IMR-90 (cell line): ENCODE measurements at regions not wholly inside any gene's neighbourhood (a gene's known extent, or its start where the extent isn't known, plus 50 kb on each side); places are given as distances from the start of the nearest gene placed in this dataset.

Source experiments
- ATAC-seq: fragments of 200-7000 bp; cut with Tn5 transposase; 2 replicates; pipeline ENCODE4 v1.9.1; 2020; ENCODE audit warnings: low read depth, mild to moderate bottlenecking, moderate library complexity
- BruUV-seq: library from RNA; stranded (reverse); fragments of 400-500 nt; replicated peaks from 2 replicates; lab custom pipeline; 2021; lab: Mats Ljungman, UMichigan
- CTCF ChIA-PET: fragments of 300-600 bp; formaldehyde crosslinking; extraction: SDS; loops from one replicate; lab custom pipeline; 2021; ENCODE audit warnings: antibody characterized with exemption; lab: Yijun Ruan, JAX
- POLR2A ChIA-PET: fragments of 300-600 bp; sonication (Branson Sonifier 250); formaldehyde crosslinking; loops from one replicate; lab custom pipeline; 2022; ENCODE audit warnings: antibody characterized with exemption; ENCODE audit not compliant: unreplicated experiment; lab: Charles Lee
- DNase-seq: peaks from one replicate; pipeline ENCODE4 v3.0.0; 2013
- H2AFZ ChIP-seq: replicated peaks from 2 replicates; pipeline ENCODE3; 2013; ENCODE audit warnings: low read length, mild to moderate bottlenecking; ENCODE audit not compliant: poor library complexity
- H2AK5ac ChIP-seq: 2 replicates; pipeline ENCODE4 v1.6.1; 2013; ENCODE audit warnings: low read depth, low read length, inconsistent platforms
- H2AK9ac ChIP-seq: replicated peaks from 2 replicates; pipeline ENCODE3; 2013; ENCODE audit warnings: mild to moderate bottlenecking, low read depth, low read length, moderate library complexity; ENCODE audit not compliant: poor library complexity
- H2BK120ac ChIP-seq: 2 replicates; pipeline ENCODE4 v1.6.1; 2013; ENCODE audit warnings: low read depth, low read length, inconsistent platforms
- H2BK15ac ChIP-seq: 3 replicates; pipeline ENCODE4 v1.6.1; 2013; ENCODE audit warnings: low read depth, low read length, inconsistent platforms
- H2BK20ac ChIP-seq: 2 replicates; pipeline ENCODE4 v1.6.1; 2013; ENCODE audit warnings: low read depth, mild to moderate bottlenecking, inconsistent platforms, low read length, moderate library complexity
- H2BK5ac ChIP-seq: 2 replicates; pipeline ENCODE4 v1.6.1; 2013; ENCODE audit warnings: mild to moderate bottlenecking, low read depth, low read length, inconsistent platforms; ENCODE audit not compliant: poor library complexity, severe bottlenecking
- H3K14ac ChIP-seq: replicated peaks from 2 replicates; pipeline ENCODE4 v1.6.1; 2013; ENCODE audit warnings: low read depth, low read length, inconsistent platforms
- H3K18ac ChIP-seq: 2 replicates; pipeline ENCODE4 v1.6.1; 2013; ENCODE audit warnings: low read depth, low read length, control low read depth
- H3K23ac ChIP-seq: 2 replicates; pipeline ENCODE4 v1.6.1; 2013; ENCODE audit warnings: low read depth, low read length, inconsistent platforms
- H3K27ac ChIP-seq: 2 replicates; pipeline ENCODE4 v1.5.1; 2013; ENCODE audit warnings: mild to moderate bottlenecking, control low read depth, low read length; ENCODE audit not compliant: insufficient read depth
- H3K27me3 ChIP-seq: 2 replicates; pipeline ENCODE4 v1.6.1; 2013; ENCODE audit warnings: low read length; ENCODE audit not compliant: control insufficient read depth, insufficient read depth
- H3K36me3 ChIP-seq: 2 replicates; pipeline ENCODE4 v1.6.1; 2013; ENCODE audit warnings: low read length, mixed read lengths; ENCODE audit not compliant: control insufficient read depth, insufficient read depth
- H3K4ac ChIP-seq: 2 replicates; pipeline ENCODE4 v1.6.1; 2013; ENCODE audit warnings: low read depth, low read length, inconsistent platforms
- H3K4me1 ChIP-seq: 2 replicates; pipeline ENCODE4 v1.6.1; 2013; ENCODE audit warnings: low read length, mixed read lengths; ENCODE audit not compliant: control insufficient read depth, insufficient read depth
- H3K4me2 ChIP-seq: 2 replicates; pipeline ENCODE4 v1.6.1; 2013; ENCODE audit warnings: low read depth, mild to moderate bottlenecking, control low read depth, low read length, moderate library complexity
- H3K4me3 ChIP-seq: 2 replicates; pipeline ENCODE4 v1.5.1; 2013; ENCODE audit warnings: low read depth, mild to moderate bottlenecking, control low read depth, low read length, moderate library complexity; ENCODE audit not compliant: insufficient read depth
- H3K56ac ChIP-seq: 2 replicates; pipeline ENCODE4 v1.6.1; 2013; ENCODE audit warnings: low read length, inconsistent platforms; ENCODE audit not compliant: insufficient read depth; ENCODE audit errors: extremely low read depth
- H3K79me1 ChIP-seq, 2 experiments: 2 replicates each; pipeline ENCODE4 v1.6.1; 2013; ENCODE audit warnings: low read length in 2 of 2, inconsistent platforms in 1 of 2, low read depth in 1 of 2
- H3K9ac ChIP-seq: 2 replicates; pipeline ENCODE4 v1.6.1; 2013; ENCODE audit warnings: low read depth, low read length, control low read depth
- H3K9me1 ChIP-seq: 2 replicates; pipeline ENCODE4 v1.6.1; 2013; ENCODE audit warnings: low read length, inconsistent platforms; ENCODE audit not compliant: insufficient read depth
- H3K9me3 ChIP-seq: 2 replicates; pipeline ENCODE4 v1.6.1; 2013; ENCODE audit warnings: low read length; ENCODE audit not compliant: control insufficient read depth, insufficient read depth
- H4K20me1 ChIP-seq: 2 replicates; pipeline ENCODE4 v1.6.1; 2013; ENCODE audit warnings: low read length, inconsistent platforms; ENCODE audit not compliant: insufficient read depth
- H4K5ac ChIP-seq: 2 replicates; pipeline ENCODE4 v1.6.1; 2013; ENCODE audit warnings: mild to moderate bottlenecking, low read depth, low read length, control low read depth
- H4K8ac ChIP-seq, 2 experiments: 2 replicates each; pipeline ENCODE4 v1.6.1; 2013; ENCODE audit warnings: low read depth in 2 of 2, low read length in 2 of 2, control low read depth in 1 of 2, inconsistent platforms in 1 of 2
- H4K91ac ChIP-seq: 2 replicates; pipeline ENCODE4 v1.6.1; 2013; ENCODE audit warnings: low read depth, low read length, inconsistent platforms; ENCODE audit not compliant: insufficient read depth
- BHLHE40 ChIP-seq: fragments of 150-350 bp; IDR thresholded peaks from 2 replicates; pipeline ENCODE4 v1.6.1; 2016; ENCODE audit warnings: mild to moderate bottlenecking, low read depth, low read length
- CEBPB ChIP-seq: IDR thresholded peaks from 2 replicates; pipeline ENCODE4 v1.6.1; 2012; ENCODE audit warnings: low read depth, low read length, improper control_type of control experiment
- CHD1 ChIP-seq: IDR thresholded peaks from 2 replicates; pipeline ENCODE4 v1.6.1; 2012; ENCODE audit warnings: low read depth, low read length, improper control_type of control experiment
- ELK1 ChIP-seq: fragments of 150-350 bp; IDR thresholded peaks from 2 replicates; pipeline ENCODE4 v1.6.1; 2016; ENCODE audit warnings: low read depth, mild to moderate bottlenecking, low read length, moderate library complexity, borderline replicate concordance
- FOS ChIP-seq: fragments of 150-350 bp; IDR thresholded peaks from 2 replicates; pipeline ENCODE4 v1.6.1; 2016; ENCODE audit warnings: low read depth, low read length
- MAFK ChIP-seq: IDR thresholded peaks from 2 replicates; pipeline ENCODE4 v1.6.1; 2012; ENCODE audit warnings: low read depth, low read length, improper control_type of control experiment
- MAZ ChIP-seq: IDR thresholded peaks from 2 replicates; pipeline ENCODE4 v1.6.1; 2012; ENCODE audit warnings: low read depth, mild to moderate bottlenecking, low read length, improper control_type of control experiment, moderate library complexity, borderline replicate concordance
- MXI1 ChIP-seq: IDR thresholded peaks from 2 replicates; pipeline ENCODE4 v1.6.1; 2012; ENCODE audit warnings: low read depth, mild to moderate bottlenecking, low read length, moderate library complexity, borderline replicate concordance
- POLR2A ChIP-seq: IDR thresholded peaks from 2 replicates; pipeline ENCODE4 v1.6.1; 2012; ENCODE audit warnings: mild to moderate bottlenecking, low read depth, low read length
- RAD21 ChIP-seq: IDR thresholded peaks from 2 replicates; pipeline ENCODE4 v1.6.1; 2012; ENCODE audit warnings: low read length, improper control_type of control experiment
- RCOR1 ChIP-seq: IDR thresholded peaks from 2 replicates; pipeline ENCODE4 v1.6.1; 2012; ENCODE audit warnings: mild to moderate bottlenecking, low read length, improper control_type of control experiment; ENCODE audit not compliant: insufficient replicate concordance
- RFX5 ChIP-seq: IDR thresholded peaks from 2 replicates; pipeline ENCODE4 v1.8.0; 2012; ENCODE audit warnings: low read depth, mild to moderate bottlenecking, low read length, moderate library complexity
- SMC3 ChIP-seq: fragments of 150-350 bp; IDR thresholded peaks from 2 replicates; pipeline ENCODE4 v1.6.1; 2016; ENCODE audit warnings: low read depth, mild to moderate bottlenecking, antibody characterized with exemption, low read length, moderate library complexity
- WGBS, 2 experiments: methylation state at CpG; one replicate each; pipeline versions ENCODE4 v1.1.5 to v1.1.7; 2013; ENCODE audit warnings: missing lambda C conversion rate in 2 of 2; ENCODE audit not compliant: insufficient read length in 1 of 2; ENCODE audit errors: extremely low coverage in 2 of 2; 5-methylcytosine and 5-hydroxymethylcytosine counted together
- dilution Hi-C: fragments of 300-500 bp; cut with HindIII; formaldehyde crosslinking; loops from one replicate; pipeline ENCODE4 v1.14.3; 2018; ENCODE audit warnings: low sequenced_read_pairs; ENCODE audit not compliant: unreplicated experiment
- in situ Hi-C: fragments of 300-500 bp; cut with MboI; formaldehyde crosslinking; loops from 3 replicates; pipeline ENCODE4 v1.14.3; 2019; ENCODE audit warnings: low sequenced_read_pairs, inconsistent platforms, mixed read lengths
- intact Hi-C: fragments of 100-400 bp; cut with micrococcal nuclease; formaldehyde crosslinking; loops from 2 replicates; pipeline ENCODE4 v1.10.0; 2022
- TF ChIP-seq, protein P1 (sequence below): conservative IDR thresholded peaks from 2 replicates; pipeline ENCODE4 v1.5.1; 2012; ENCODE audit warnings: mild to moderate bottlenecking, low read depth, low read length, improper control_type of control experiment
- TF ChIP-seq, protein P2 (sequence below): fragments of 150-350 bp; IDR thresholded peaks from 2 replicates; pipeline ENCODE4 v1.6.1; 2017; ENCODE audit warnings: mild to moderate bottlenecking, antibody characterized with exemption, low read length, low read depth

GRCh38 chr2:142710336-142710735, 167.1 kb upstream of the KYNU start:
- Histone ChIP-seq H3K14ac (no peak overlapping the region), H3K4me1 (no peaks in the 10 kb centered on the region), H3K9me3 (no peaks in the 10 kb centered on the region), H3K9me1 (no peaks in the 10 kb centered on the region), H2BK5ac (no peak overlapping the region), H2AK5ac (no peak overlapping the region), H4K5ac (no peak overlapping the region), H3K23ac (no peak overlapping the region), H4K20me1 (no peaks in the 10 kb centered on the region), H2BK15ac (no peak overlapping the region), H3K18ac (no peak overlapping the region), H3K56ac (no peak overlapping the region), H3K4ac (no peak overlapping the region), H4K8ac (no peak overlapping the region), H3K4me2 (no peak overlapping the region), H3K4me3 (no peak overlapping the region), H3K79me1 (no peaks in the 10 kb centered on the region), H3K27ac (no peak overlapping the region), H2BK120ac (no peak overlapping the region), H2BK20ac (no peak overlapping the region), H4K91ac (no peak overlapping the region), H2AFZ (no peak overlapping the region), H2AK9ac (no peak overlapping the region), H3K36me3 (no peaks in the 10 kb centered on the region), H3K9ac (no peak overlapping the region), H3K27me3 (no peaks in the 10 kb centered on the region)
- DNase-seq = no peak
- TF ChIP-seq RAD21 (no peak), CEBPB (no peak), MAZ (no peak), BHLHE40 (no peak), FOS (no peak), POLR2A (no peak), MAFK (no peak), CHD1 (no peak), RFX5 (no peak), RCOR1 (no peak), ELK1 (no peak), SMC3 (no peak), MXI1 (no peak)
- TF ChIP-seq, protein P1, sequence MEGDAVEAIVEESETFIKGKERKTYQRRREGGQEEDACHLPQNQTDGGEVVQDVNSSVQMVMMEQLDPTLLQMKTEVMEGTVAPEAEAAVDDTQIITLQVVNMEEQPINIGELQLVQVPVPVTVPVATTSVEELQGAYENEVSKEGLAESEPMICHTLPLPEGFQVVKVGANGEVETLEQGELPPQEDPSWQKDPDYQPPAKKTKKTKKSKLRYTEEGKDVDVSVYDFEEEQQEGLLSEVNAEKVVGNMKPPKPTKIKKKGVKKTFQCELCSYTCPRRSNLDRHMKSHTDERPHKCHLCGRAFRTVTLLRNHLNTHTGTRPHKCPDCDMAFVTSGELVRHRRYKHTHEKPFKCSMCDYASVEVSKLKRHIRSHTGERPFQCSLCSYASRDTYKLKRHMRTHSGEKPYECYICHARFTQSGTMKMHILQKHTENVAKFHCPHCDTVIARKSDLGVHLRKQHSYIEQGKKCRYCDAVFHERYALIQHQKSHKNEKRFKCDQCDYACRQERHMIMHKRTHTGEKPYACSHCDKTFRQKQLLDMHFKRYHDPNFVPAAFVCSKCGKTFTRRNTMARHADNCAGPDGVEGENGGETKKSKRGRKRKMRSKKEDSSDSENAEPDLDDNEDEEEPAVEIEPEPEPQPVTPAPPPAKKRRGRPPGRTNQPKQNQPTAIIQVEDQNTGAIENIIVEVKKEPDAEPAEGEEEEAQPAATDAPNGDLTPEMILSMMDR = no peak
- TF ChIP-seq, protein P2, sequence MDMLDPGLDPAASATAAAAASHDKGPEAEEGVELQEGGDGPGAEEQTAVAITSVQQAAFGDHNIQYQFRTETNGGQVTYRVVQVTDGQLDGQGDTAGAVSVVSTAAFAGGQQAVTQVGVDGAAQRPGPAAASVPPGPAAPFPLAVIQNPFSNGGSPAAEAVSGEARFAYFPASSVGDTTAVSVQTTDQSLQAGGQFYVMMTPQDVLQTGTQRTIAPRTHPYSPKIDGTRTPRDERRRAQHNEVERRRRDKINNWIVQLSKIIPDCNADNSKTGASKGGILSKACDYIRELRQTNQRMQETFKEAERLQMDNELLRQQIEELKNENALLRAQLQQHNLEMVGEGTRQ = no peak
- no peak for ATAC-seq
- intact Hi-C loops = no loop called here
- WGBS, 2 experiments = no CpG with 5 or more reads among the region's 1 CpG
- ChIA-PET POLR2A (no interaction called here), CTCF (no interaction called here)
- dilution Hi-C loops = no loop called here
- no TSS peak for BruUV-seq
- in situ Hi-C loops = no loop called here
